Non-pigmented ciliary epithelial cell (primary cell): ENCODE measurements at regions not wholly inside any gene's neighbourhood (a gene's known extent, or its start where the extent isn't known, plus 50 kb on each side); places are given as distances from the start of the nearest gene placed in this dataset.
A peak's percentile ranks its signal among the peaks of the same experiment; 100 is the strongest.
"Not testable (repeated sequence)": the region's sequence is repeated elsewhere in the genome, so short reads cannot be mapped to it uniquely, and the experiment has no call there.

Source experiments
- DNase-seq: peaks from one replicate; pipeline ENCODE4 v3.0.0-alpha.2; 2010; ENCODE audit warnings: low read depth

DNA sequence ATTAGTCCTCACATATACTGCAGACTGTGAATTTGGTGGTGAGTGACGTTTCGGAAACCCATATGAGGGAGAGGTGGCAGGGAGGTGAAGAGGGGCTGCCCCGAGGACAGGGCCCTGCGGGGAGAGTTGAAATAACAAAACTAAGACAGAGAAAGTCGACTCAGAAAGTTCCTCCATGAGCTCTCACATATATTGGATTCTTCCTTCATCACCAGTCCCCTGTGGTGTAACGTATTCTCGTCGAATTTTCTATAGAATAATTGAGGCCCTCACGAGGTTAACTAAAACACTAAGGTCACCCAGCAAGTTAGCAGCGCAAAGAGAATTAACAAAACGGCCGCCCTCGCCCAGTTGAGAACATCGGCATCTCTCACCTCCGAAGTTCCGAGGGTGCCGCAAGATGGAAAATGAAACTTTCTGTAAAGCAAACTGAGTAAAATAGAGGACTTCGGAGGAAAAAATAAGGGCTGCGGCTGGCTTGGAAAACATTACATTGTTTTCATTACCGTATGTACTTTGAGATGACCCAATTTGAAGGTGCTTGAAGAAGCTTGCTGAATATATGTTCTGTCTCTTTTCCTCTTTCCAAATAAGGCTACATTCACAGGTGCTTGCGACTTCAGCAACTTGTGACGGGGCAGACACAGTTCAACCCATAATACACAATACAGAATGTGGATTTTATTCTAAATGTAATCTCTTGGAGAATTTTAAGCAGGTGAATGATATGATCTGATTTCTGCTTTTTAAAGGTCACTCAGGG, 490.9 kb upstream of the JARID2 start:
- no peak for DNase-seq

DNA sequence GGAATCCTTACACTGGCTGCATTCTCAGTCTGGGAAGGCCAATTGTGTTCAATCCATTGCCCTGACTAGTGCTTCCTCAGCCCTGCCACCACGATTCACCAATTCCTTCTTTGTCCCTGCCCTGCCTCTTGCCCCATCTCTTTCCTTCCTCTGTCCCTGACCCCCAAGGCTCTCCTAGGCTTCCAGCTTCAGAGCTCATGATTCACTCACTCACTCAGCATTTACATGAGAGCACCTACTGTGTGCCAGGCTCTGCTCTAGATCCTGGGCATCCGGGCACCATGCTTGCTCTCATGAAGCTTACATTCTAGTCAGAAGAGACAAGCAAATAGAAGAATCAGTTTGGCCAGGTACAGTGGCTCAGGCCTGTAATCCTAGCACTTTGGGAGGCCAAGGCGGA, 489.5 kb upstream of the JARID2 start:
- no peak for DNase-seq

DNA sequence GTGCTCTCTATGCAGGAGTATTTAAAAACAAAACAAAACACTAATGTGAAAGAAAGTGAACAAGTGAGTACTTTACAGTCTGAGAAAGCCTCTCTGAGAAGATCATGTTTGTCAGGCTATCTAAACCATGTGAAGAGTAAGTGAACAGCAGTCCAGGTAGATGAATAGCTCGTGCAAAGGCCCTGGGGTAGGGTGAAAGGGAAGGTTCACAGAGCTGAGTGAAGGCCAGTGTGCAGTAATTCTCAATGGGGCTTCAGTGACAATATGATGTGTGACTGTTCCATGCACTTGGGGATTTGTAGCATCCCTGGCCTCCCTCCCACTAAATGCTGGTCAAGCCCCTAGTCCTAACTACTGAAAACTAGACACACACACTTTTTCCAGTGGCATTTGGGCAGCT, 488.9 kb upstream of the JARID2 start:
- no peak for DNase-seq

DNA sequence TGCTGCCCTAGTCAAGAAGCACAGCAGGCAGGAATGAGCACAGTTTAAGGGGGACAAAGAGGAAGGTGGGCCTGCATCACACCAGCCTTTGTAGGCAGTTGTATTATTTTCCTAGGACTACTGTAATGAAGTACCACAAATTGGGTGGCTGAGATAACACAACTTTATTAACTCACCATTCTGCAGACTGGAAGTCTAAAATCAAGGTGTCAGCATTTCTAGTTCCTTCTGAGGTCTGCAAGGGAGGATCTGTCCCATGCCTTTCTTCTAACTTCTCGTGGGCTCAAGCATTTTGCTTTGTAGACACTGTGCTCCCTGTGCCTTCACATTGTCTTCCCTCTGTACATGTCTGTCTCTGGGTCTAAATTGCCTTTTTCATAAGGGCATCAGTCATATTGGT, 488.5 kb upstream of the JARID2 start:
- no peak for DNase-seq

DNA sequence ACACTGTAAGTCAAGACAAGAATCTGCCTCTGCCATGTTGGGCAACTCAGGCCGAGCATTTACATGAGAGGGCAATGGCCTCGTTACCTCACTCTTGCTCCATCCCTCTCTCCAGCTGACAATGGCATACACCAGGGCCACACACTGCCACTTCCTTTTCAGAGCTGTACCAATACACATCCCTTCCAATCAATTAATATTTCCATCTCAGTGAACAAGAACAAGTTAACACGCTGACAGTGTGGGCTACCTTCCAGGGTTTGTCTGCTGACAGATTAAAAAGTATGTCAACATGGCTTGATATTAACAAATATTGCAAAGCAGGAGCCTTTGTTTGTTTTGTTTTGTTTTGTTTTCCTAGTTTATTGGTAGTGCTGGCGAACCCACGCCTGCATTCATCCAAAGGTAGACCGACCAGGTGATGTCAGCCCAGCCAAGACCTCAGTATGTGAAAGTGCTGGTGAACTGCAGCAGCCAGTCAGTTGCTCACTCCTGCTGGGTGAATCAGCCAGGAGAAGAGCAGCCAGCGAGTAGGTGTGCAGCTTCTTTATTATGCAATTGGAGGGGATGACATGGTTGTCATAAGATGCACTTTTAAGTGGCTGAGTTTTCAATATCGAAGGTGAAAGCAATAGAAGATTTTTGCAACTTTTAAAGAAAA, 487.3 kb upstream of the JARID2 start:
- DNase-seq: no peak

DNA sequence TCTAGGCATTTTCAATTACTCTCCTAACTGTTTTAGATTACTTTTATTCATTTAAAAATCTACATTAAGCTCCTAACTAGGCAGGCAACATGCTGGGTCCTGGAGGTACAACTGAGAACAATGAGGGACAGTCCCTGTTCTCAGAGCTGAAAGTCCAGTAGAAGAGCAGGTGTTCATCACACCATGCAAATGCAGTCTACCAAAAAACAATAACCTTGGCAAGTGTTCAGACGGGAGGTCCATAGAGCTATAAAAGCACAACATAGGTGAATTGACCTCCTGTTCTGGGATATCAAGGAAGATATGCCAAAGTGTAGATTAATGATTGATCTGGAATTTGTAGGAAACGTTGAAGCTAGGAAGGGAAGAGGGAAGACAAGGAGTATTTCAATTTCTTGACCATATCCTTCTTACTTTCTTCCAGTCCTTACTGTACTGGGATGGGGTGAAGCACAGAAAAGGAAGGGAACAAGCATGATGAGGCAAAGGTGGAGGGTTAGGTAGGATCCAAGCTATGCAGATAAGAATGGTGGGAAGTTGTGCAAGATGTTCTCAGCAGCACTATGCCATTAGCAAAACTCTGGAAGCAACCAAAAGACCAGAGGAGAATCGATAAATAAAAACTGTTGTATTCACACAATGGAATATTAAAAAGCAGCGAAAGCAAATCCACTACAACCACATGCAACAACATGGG, 485.7 kb upstream of the JARID2 start:
- DNase-seq: no peak

DNA sequence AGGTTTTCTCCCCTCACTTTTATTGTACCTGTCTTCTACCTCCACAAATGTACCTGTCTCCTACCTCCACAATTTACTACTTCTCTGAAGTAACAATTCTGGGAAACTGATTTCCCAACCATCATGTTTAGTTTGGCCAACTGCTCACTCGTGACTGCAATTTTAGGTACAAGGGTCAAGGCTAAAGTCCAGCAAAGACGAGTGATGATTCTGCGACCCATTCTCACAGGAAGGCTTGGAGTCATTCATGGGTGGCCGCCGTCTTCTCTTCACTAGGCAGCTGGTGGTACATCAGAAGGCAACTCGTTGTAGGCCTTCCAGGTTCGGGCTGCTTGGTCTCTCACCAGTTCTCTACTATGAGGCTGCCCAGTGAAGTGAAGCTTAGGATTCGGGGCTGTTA, 483.8 kb upstream of the JARID2 start:
- no peak for DNase-seq

DNA sequence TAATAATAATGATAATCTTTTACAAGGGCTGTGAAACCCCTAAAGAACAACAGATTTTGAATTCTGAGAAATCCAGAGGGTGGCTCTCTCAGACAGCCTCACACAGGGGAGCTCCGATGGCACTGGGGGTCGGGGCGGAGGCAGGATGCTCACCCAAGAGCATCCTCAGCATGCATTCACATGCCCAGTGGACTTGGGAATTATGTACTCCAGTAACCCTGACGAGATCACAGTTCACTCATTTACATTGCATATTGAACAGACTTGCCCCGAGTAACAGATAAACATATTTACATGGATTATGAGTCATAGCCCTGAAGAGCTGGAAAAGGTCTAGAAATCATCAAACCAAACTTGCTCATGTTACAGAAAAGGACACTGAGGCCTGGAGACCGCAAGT, 482.7 kb upstream of the JARID2 start:
- peak; percentile 9 for DNase-seq

DNA sequence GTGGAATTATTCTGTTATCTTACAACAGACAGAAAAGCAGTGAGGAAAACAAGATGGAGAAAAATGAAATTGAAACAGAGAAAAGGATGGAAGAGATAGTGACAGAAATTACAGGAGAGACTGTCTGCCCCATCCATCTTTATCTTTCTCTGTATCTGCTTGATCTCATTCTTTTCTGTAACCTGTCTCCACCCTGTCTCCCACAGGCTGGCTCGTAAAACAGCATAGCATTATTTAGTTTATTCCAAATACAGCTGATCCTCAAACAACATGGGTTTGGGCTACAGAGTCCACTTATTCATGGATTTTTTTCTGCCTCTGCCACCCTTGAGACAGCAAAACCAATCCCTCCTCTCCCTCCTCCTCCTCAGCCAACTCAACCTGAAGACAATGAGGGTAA, 482.3 kb upstream of the JARID2 start:
- DNase-seq: no peak

DNA sequence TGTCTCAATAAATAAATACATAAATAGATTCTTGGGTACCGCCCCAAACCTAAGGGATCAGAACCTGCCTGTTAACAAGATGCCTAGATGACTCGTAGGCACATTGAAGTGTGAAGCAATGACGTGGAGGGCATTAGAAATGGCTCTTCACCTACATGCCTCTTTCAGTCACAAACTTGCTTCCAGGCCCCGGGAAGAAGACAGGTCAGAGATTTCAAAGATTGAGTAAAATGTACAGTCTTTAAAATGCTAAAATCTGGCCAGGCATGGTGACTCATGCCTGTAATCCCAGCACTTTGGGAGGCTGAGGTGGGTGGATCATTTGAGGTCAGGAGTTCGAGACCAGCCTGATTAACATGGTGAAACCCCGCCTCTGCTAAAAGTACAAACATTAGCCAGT, 480.8 kb upstream of the JARID2 start:
- DNase-seq: no peak

DNA sequence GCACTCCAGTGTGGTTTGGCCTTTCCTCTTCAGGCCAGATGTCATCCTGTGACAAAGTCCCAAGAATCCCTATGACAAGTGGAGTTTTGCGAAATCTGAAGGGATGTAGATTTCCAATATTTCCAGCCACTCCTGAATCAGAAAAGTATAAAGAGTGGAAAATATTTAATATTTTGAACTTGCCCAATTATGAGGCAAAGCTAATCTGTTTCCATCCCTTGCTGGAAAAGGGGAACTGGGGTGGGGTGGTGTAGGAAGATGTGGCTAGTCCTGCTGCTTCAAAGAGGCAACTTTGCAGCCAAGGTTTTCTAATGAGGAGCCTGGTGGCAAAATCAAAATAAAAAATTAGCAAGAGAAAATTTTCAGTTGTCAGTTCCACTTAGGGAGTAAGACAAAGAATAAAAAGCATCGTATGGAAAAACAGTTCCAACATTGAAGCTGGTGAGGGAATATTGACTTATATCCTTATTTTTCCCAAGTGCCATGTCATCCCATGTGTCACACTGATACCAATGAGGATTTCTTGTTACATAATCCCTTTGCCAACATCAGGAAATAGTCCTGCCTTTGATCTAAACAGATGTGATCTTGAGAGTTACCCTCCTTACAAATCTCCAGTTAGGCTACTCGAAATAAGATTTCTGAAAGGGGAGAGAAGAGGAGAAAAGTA, 480.0 kb upstream of the JARID2 start:
- no peak for DNase-seq

DNA sequence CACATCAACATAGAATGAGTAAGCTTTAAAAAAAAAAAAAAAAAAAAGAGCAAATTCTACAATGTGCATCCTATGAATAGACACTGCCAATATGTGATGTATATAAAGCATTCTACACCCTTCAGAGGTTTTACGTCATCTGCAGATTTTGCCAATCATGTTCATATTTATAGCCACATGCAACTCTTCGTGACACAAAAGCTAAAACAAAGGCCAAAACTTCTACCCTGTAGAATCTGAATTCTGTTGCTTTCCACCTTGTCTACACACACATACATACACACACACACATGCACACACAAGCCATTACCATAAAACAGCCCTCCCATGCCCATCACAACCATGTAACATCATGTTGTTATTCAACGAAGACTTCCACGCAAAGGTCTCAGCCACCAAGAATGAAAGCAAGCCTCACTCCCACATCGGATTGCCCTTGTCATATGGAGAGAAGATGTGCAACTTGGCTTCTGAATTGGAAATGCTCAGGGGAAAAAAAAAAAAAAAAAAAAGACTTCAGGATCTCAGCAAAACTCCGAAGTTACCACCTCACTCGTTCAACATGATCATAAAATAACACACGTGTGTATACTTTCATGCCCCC, 479.4 kb upstream of the JARID2 start:
- no peak for DNase-seq

DNA sequence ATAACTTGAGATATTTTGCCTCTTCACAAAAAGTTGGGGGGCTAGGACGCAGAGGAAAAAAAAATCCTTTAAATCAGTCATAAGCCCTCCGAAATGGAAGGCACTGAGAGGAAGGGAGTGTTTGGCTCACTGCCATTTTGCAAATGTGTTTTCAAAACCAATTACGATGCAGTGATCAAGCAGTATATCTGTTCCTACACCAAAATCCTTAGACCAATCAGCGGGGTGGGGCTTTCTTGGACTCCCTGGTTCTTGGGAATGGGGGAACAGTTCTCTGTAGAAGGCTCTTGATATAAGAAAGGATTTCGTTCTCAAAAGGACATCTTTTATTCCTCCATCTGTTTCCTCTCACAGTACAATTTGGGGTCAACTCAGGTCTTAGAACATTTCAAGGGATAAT, 478.6 kb upstream of the JARID2 start:
- no peak for DNase-seq

DNA sequence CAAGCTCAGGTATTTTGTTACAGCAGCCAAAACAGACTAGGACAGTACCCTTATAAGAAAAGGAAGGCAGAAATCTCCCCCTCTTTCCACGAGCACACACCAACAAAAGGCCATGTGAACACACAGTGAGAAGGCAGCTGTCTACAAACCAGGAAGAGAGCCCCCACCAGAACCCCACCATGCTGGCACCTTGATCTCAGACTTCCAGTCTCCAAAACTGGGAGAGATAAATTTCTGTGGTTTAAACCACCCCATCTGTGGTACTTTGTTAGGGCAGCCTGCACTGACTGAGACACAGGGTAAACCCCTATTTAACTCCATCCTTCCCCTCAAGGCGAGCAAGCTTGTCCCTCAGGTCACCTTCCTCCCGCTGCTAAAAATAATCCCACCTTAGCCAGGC, 475.8 kb upstream of the JARID2 start:
- no peak for DNase-seq

DNA sequence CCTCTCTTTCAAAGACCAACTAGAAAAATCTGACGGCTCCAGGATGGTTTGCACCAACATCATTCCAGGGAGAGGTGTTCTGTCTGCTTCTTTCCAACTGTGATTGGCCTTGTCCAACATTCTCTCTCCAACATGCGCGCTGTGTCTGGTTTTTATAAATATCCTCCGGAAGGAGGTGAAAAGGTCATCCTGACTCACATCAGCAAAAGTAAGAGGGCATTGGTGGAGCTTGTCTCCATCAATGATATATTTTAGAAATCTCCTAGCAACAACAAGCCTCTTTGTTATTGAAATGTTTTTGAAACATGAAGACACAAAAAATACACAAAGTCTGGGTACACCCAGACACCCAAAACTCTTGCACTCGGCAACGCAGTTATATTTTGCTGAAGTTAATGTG, 475.3 kb upstream of the JARID2 start:
- peak; percentile 56 for DNase-seq

DNA sequence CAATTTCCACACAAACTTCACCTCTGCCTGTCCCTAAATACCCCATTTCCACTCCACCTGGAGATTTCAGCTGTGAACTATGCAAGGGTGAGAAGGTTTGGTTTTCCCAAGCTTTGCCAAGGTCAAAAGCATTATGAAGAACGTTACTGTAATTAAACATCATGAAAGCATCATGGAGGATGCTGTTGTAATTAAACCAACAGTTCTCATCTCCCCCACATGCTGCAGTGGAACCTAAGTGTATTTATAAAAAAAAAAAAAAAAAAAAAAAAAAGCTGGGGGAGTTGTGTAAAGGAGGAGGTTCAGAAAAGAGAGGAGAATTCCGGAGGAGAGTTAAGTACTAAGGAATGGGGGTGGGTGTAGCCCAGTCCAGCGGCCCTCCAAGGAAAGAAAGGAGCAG, 474.9 kb upstream of the JARID2 start:
- DNase-seq: no peak

DNA sequence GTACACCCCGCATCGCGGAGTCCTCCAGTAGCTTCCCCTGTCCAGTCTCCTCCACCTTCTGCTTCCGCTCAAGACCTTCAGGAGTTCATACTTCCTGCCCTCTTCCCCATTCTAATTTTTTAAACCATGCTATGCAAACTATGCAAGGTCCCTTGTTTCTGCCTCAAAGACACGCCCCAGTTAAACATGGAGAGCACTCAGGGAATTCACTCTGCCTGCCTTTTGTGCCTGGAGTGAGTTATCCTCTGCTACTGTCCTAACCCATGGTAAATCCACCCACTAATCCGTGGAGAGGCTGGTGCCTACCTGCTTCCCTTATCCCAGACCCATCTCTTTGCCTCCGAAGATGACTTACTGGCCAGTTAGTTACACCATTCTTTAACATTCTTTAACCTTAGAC, 473.7 kb upstream of the JARID2 start:
- no peak for DNase-seq

DNA sequence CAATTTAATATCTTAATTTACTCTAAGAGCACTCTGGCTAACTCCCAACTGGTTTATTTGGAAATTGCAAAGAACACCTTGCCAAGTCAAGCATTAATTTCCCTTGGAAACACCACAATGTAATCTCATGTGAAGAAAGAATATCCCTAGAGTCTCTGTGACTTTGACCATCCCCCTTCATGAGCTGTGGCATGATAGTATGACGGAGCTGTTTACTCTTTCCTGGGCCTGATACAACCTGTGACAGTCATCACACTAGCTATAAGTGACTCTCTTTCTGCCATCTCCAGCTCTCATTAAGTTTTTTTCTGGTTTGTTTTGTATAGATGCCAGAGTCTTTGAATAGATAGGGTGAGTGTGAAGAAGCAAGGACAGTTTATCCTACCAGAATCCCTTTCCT, 470.3 kb upstream of the JARID2 start:
- no peak for DNase-seq

DNA sequence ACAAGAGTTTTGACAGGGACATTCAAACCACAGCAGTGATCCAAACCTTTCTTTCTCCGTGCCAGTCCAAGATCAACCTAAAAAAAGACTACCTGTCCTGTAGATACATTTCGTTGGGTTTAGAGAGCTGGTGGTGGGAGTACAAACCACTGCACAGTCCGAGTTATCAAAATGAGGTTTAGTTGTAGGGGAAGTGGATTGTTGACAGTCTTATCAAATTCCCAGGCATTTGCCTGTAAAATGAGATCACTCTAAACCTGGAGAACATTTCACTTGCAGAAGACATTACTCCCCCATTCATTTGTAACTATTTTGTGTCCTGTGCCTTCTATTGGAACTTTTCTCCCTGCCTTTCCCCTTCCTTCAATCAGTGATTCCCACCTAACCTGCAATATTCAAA, 469.6 kb upstream of the JARID2 start:
- DNase-seq: no peak

DNA sequence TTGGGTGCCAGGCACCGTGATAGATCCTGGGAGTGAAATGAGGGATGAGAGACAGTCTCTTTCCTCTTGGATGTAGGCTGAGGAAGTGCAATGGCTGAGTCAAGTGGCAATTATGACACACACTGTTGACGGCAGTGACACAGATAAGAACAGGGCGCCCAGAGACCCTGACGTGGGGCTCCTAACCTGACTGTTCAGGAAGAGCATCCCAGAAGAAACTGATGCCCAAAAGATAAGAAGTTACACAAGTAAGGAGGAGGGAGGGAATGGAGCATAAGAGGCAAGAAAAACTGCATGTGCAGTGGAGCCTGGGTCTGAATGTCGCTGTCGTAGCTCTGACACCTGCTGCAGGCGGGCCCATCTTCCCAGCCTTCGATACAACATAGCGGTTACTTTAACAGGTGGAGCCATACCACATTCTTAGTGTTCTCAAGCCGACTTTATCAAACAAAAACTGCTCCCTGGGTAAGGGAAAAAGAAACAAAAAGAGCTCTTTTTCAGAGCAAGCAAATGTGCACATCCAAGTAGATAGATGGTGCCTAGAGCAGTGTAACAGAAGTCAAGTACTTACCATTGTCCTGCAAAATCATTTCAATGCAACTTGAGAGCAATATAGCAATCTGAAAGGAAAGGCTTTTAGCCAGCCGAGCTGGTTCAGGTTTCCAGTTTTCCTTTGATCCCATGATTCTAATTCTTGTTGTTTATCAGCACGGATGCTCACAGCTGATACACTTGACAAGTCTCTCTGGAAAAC, 463.9 kb upstream of the JARID2 start:
- DNase-seq: no peak

DNA sequence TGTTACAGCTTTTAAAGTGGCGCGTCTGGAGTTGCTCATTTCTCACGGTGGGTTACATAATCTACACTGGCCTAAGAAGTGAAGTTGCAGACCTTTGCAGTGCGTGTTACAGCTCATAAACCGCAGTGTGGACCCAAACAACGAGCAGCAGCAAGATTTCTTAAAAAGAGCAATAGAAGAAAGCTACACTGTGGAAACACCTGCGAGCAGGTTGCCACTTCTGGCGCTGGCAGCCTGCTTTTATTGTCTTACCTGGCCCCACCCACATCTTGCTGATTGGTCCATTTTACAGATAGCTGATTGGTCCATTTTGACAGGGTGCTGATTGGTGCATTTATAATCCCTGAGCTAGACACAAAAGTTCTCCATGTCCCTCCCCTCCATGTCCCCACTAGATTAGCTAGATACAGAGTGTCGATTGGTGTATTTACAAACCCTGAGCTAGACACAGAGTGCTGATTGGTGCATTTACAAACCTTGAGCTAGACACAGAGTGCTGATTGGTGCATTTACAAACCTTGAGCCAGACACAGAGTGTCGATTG, 462.9 kb upstream of the JARID2 start:
- DNase-seq: not testable (repeated sequence)
